ENCODE measurements at regions not wholly inside any gene's neighbourhood (a gene's known extent, or its start where the extent isn't known, plus 50 kb on each side); places are given as distances from the start of the nearest gene placed in this dataset.
"Not testable (repeated sequence)": the region's sequence is repeated elsewhere in the genome, so short reads cannot be mapped to it uniquely, and the experiment has no call there.

DNA sequence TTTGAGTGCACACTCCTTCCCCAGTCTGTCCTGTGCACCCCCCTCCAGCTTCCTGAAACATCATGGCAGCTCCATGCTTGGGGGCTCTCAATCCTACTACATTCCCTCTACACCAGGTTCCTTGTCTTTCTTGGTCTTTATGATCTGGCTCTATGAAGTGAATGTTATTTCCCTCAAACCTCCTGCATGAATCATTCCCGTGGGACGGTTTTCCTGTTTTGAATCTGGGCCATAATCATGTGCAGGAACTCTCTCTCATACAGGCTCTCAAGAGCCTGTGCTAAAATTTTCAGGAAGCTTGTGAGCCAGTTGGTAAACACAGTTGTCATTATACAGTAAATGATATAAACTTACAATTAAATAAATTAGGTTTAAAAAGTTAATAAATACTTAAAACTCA lies 89.8 kb upstream of the KCNE2 start:
- no peak for DNase-seq

DNA sequence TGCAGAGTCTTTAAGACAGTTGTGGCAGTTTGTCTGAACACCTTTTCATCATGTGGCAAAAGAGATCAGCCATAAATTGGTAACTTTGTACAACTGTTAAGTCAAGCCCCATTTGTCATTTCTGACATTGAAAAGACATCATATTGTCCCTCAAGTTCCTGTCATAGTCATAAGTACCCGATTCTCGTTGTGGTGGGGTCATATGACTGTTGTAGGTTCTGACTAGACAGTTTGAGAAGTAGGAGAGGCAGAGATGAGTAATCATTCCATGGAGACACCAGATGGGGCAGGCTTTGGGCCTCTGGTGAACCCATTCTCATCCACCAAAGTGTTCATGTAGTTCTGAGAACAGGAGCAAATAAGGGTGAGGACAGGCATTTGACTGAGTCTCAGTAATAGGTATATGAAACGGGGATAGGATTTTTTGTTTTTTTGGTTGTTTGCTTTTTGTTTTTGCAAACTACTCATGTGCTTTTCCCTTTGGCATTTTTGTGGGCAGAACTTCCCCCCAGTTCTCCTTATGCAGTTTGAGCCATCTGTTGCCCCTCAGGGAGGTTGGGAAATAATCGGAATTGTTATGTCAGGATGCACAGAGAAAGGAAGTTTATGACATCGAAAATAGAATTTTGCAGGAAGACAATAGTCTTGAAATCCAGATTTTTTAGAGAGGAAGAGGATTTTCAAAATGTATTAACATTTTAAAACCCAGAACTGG lies 86.9 kb upstream of the KCNE2 start:
- DNase-seq = no peak

DNA sequence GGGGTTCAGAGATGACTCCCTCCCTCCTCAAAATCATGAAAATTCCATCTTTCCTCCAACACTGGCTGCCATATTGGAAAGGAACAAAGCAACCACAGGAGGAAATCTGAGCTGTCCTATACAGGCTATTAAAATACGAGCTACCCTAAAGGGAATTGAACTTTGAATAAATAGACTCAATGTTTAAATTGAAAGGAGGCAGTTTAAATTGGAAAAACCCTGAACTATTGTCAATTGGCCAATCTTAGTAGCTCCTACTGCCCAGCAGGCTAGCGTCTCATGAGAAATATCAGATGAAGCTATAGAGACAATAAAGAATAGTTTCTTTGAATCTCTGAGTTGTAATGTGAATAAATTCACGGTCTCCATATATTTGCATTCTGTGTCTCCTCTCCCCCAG lies 85.4 kb upstream of the KCNE2 start:
- no peak for DNase-seq

DNA sequence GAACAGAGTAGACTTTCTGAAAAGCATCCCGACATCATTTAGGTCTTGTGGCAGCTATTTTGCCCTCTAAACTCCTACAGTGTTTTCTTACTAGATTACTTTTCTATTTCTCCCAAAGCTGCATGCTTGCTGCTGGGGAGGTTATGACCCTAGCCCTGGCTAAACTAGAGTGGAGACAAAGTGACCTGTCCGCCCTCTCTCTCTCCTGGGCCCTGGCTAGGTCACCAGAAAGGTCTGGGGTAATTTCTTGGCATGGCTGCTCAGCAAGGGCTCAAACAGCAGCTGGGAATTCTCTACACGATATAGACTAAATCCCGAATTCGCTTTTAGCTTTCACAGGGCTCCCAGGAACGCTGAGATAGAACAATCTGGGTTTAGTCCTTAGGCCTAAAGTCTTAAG lies 84.5 kb upstream of the KCNE2 start:
- no peak for DNase-seq

DNA sequence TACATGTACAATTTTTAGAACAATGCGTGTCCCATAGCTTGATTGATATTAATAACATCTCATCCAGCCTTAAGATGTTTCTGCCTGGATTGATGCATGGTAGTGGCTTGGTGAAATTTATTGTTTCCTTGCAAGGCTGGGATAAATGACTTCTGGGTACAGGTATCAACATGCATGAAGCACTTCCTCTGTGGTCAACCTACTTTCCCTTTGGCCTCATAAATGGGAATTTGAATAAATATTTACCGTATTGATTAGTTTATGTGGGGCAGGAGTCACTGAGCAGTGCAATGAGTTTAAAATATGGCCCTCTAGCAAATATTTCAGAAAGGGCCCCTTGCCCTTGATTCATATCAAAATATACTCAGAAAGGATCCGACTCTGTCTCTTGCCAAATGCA lies 83.9 kb upstream of the KCNE2 start:
- no peak for DNase-seq

DNA sequence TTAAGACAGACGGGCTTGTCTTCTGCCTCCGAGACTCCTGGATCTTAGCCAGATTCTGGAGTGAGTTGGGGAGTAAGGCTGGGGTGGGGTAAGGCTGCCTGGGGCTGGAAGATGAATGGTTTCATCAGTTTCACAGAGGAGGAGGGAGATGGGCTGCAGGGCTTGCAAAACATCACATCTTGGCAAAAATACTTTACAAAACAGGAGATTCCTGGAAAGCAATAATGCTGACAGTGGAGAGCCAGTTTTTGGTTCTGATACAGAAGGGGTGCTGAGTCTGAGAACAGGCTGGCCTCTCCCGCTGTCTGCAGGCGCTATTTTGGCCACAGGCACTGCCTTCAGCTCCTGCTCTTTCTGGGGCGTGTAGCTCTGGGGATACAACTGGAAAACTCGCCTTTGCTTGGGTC lies 83.4 kb upstream of the KCNE2 start:
- DNase-seq = no peak

DNA sequence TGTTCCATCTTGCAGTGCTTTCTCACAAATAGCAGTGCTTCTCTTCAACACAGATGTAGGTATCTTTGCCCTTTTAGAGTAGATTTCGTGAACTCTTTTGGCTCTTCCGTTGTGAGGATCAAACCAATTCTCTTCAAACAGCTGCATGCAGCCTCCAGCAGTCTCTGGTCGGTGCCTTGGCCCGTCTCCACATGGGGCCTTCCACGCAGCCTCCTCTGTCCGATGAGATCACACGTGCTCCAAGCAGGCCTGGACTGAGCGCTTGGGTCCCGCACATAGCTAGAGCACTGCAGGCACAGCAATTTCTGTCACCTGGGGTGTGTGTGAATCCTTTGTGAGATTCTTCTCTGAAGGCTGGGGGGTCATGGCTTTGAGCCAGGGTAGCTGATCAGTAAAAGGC lies 82.8 kb upstream of the KCNE2 start:
- no peak for DNase-seq

DNA sequence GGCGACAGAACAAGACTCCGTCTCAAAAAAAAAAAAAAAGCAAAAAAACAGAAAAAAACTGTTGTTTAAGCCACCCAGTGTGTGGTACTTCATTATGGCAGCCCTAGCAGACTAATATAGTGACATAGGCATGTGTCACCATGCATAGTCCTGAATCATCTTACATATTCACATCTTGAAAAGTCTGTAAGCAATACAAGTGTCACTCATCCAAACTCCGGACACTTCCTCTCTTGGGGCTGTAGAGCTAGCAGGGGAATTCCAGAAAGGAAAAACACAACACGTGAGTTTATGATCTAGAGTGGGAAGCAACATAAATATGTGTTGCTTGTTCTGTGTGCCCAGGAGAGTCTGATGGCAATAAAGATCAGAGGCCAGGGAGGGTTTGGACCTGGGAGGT lies 81.6 kb upstream of the KCNE2 start:
- DNase-seq = no peak

DNA sequence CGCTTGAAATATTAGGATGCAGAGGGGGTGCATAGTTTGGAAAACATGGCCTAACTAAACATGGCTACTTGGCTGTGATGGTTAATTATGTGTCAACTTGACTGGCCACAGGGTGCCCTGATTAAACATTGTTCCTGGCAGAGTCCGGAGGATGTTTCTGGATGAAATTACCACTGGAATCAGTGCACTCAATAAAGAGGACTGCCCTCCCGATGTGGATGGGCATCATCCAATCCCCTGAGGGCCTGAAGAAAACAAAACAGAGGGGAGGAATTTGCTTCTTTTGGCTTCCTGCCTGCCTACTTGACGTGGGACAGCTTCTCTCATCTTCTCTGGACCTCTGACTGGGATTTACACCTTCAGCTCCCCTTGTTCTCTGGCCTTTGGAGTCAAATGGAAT lies 79.1 kb upstream of the KCNE2 start:
- no peak for DNase-seq

DNA sequence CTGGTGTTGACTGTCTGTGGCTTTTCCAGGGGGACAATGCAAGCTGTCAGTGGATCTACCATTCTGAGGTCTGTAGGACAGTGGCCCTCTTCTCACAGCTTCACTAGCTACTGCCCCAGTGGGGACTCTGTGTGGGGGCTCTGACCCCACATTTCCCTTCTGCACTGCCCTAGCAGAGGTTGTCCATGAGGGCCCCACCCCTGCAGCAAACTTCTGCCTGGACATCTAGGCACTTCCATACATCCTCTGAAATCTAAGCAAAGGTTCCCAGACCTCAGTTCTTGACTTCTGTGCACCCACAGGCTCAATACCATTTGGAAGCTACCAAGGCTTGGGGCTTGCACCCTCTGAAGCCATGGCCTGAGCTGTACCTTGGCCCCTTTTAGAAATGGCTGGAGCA lies 75.8 kb upstream of the KCNE2 start:
- DNase-seq = not testable (repeated sequence)

DNA sequence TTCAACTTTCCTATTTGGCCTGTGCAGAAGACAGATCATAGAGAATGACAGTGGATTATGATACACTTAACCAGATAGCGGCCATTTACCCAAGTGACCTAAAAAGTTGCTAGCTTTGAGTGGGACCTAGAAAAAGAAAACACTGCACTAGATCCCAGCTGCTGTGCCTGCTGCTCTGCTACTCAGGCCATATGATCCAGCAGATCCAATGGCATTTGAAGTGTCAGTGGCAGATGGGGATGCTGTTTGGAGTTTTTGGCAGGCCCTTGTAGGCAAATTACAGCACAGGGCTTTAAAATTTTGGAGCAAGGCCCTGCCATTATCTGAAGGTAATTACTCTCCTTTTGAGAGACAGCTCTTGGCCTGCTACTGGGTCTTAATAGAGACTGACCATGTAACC lies 74.0 kb upstream of the KCNE2 start:
- no peak for DNase-seq

DNA sequence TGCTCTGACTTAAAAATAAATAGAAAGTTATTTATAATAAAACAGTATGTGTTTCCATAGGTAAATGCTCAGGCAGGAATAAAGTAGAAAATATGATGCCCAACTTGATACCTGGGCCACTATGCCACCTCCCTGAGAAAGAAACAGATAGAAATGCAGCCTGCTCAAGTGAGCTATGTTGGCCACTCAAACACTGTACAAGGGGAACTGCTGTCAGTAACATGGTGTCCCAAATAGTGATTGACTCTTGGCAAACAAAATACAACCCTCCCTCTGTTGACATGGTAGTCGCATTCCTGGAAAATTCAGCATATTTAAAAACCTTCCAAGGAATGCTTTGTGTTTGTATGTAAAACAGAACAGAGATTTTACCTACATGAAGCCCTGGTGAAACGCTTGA lies 66.9 kb upstream of the KCNE2 start:
- no peak for DNase-seq

DNA sequence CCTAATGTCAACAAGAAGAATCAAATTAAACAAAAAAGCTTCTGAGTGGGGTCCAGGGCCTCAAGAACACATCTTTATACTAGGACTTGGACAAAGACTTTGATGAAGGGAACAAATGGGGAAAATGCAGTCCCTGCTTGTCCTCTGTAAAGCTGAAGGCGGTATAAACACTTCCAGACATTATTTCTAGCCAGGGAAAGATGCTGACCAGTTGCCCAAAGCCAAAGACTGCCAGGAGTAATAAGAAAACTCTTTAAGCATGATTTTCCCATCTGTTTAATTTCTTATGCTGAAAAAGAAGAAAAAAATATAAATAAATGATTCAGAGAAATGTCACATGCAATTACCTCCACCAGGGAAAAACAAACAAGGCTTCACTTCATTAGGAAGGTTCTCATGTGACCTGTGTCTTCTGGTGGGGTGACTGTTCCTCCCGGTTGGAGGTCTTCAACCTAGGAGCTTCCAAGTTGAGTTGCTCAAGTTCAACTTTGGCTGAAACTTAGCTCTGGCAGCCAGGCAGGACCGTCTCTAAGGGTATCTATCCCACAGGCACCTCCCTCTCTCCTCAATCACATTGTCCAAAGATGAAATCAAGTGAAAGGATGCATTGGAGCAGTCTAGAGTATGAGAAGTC lies 65.2 kb upstream of the KCNE2 start:
- DNase-seq = no peak

DNA sequence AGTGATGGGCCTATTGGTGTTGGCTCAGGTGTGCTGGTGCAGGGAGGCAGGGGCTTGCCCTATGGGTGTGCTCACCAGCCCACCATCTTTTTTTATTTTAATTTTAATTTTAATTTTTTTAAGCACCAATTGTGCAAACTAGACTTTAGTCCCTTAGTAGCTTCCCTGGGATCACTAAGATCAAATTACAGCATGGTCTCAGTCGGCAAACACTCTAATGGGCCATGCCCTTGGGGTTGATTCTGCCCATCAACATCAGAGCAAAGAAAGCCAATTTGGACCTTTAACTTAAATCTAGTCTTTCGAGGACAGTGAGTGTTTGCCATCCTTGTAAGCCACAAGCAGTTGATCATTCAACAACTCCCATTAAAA lies 64.7 kb upstream of the KCNE2 start:
- no peak for DNase-seq

DNA sequence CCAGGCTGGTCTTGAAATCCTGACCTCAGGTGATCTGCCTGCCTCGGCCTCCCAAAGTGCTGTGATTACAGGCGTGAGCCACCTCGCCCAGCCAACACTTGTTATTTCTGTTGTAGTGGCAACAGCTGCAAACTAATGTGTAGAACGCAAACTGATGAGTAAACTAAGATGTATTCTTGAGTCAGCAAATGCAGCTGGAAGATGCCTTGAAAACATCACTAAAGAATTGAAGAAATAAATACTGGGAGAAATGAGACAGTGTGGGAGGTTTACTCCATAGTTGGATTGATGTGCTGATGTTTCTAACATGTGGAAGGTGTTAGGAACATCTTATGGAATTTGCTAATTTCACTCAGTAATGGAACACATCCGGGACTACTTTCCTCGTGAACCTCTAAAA lies 61.3 kb upstream of the KCNE2 start:
- DNase-seq = no peak

DNA sequence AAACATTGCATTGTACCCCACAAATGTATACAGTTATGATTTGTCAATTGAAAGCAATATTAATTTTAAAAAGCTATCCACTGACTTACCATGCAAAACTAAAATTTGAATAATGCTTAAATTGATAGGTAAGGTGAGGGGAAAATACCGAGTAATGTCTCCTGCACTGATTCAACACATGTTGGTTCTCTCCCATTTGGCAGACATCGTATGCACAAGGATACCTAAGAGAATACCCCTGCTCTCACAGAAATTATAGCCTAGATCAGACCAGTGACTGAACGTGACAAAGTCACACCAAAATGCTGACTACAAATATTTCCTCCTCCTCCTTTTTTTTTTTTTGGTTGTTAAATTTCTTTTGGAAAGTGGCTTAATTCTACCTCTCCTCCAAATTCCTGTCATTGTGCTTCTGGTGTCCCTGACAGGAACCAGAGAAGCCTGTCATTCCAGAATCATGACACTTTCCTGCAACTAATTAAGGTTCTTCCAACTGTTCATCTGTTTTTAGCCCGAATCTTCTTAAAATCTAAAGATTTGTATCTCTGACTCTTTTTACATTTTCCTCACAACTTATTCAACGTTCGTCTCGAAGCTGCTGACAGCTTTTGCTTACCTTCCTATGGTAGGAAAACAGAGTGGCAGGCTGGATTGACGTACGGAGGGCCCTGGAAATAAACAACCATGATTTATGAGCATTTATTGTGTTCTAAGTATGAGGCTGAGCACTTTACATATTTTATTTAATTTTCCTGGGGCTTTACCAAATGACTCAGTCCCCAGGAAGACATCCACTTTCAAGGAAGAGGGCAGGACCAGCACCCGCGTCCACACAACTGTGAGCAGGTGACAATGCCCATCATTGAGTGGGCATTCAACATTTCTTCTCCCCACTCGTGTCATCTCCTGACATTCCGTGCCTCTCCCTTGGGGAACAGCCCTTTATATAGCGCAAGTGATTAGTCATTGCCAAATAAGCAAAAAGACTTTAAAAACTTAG lies 57.9 kb upstream of the KCNE2 start:
- no peak for DNase-seq

DNA sequence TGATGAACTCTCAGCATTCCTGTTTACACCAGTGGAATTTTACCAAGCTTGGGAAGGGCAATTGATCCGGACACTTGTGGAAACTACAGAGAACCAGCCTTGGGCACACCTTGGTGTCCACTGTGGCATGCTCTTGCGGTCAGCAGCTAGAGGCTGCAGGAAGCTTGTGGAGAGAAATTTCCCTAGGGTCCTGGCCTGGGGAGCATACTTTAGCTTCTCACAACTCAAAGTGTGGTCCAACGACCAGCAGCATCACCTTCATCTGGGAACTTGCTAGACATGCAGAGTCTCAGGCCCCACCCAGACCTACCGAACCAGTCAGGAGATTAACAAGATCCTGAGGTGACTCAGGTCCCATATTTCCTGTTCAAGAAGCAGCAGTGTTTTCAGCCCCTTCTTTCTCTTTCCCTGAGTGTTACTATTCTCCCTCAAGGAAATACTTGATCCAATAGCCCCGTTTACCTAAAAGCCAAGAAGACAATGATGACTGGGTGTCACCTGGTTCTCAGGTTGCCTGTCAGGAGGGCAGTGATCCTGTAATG lies 55.7 kb upstream of the KCNE2 start:
- no peak for DNase-seq

DNA sequence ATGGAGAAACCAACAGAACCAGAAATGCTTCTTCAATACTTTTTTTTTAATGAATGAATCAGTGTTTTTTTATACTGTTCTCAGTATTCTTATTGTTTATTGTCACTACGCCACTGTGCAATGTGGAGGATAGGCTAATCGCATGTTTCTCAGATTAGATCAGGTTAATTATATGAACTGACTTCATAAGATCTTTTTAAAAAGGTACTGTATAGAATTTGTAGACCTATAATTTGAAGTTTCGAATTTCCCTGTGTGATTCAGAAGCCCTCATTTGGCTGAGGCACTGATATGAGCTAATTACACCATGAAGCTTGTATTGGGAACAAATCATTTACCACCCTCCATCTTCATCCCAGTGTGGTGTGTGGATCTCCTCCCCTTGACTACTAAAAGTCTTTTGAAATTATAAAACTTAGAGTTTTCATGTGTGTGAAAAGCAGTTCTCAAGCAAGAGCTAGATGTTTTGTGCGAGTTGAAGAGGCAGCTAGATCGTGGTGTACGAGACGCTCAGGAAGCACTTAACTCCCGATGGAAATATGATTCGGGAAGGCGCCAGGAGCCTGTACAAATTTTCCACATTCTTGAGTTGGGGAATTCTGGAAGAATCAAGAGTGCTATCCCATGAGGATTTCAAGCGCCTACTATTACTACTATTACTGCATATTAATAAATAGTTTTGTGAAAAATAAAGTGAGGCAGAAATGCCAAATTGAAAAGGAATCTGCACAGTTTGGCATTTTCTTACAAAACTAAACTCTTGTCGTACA lies 52.1 kb upstream of the KCNE2 start:
- DNase-seq = no peak

DNA sequence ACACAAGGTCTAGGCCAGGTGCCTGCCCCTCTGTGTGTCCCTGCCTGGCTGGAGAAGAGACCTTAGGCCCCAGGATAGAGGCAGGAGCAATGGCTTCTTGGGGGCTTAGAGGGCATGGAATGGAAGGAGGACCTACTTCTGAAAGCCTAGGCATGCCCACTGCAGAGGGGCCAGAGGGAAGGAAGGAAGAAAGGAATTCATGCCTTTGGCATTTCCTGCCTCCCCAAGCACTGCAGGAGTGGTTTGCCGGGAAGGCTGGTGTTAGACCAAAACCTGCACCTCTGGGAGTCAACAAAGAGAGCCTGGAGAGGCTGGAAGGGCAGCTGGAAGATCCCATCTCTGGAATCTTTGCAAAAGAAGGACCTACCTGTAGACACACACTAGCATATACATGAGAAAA lies 50.7 kb upstream of the KCNE2 start:
- DNase-seq = no peak
